ENCODE measurements at regions not wholly inside any gene's neighbourhood (a gene's known extent, or its start where the extent isn't known, plus 50 kb on each side); places are given as distances from the start of the nearest gene placed in this dataset.

DNA sequence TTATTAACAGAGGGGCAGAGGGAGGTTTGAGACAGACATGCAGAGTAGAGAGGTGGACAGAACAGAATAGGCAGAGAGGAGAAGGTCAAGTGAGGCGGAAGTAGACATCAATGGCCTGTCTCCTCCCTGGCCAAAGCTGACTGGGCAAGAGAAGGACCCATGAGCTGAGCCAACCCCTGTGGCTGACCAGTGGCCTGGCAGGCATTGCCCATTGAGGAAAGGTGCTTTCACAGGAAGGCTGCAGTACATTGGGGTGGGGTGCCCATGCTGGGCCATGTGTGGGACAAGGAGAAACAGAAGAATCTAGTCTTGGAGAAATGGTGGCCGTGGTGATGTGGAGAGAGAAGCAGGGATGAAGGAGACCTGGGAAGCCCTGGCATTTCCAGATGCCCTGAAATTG is 76.0 kb downstream of the MYEOV start:
- DNase-seq (ENCODE audit: low spot score): no peak
- Histone ChIP-seq H3K27me3 (replicated peaks; ENCODE audit: insufficient read depth, low read depth, low read length, poor library complexity) (no peaks in the 10 kb centered on the region), H3K36me3 (ENCODE audit: insufficient read depth, low read length, poor library complexity, severe bottlenecking) (peaks cover 81% of the 10 kb centered on the region), H3K9me3 (ENCODE audit: low read depth, low read length, poor library complexity, severe bottlenecking) (peaks cover 9% of the 10 kb centered on the region), H3K27ac (ENCODE audit: low read depth, low read length, poor library complexity, severe bottlenecking) (no peak overlapping the region), H3K4me3 (ENCODE audit: low read depth, low read length, poor library complexity, severe bottlenecking) (no peak overlapping the region), H3K4me1 (ENCODE audit: insufficient read depth, low read length, poor library complexity, severe bottlenecking) (peaks cover 17% of the 10 kb centered on the region)
- BruUV-seq (replicated peaks): no TSS peak
- TF ChIP-seq EZH2 (IDR thresholded peaks at IDR 0.05; ENCODE audit: borderline replicate concordance, low read depth, low read length, poor library complexity, severe bottlenecking): no peak
- TF ChIP-seq, protein P1, sequence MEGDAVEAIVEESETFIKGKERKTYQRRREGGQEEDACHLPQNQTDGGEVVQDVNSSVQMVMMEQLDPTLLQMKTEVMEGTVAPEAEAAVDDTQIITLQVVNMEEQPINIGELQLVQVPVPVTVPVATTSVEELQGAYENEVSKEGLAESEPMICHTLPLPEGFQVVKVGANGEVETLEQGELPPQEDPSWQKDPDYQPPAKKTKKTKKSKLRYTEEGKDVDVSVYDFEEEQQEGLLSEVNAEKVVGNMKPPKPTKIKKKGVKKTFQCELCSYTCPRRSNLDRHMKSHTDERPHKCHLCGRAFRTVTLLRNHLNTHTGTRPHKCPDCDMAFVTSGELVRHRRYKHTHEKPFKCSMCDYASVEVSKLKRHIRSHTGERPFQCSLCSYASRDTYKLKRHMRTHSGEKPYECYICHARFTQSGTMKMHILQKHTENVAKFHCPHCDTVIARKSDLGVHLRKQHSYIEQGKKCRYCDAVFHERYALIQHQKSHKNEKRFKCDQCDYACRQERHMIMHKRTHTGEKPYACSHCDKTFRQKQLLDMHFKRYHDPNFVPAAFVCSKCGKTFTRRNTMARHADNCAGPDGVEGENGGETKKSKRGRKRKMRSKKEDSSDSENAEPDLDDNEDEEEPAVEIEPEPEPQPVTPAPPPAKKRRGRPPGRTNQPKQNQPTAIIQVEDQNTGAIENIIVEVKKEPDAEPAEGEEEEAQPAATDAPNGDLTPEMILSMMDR (conservative IDR thresholded peaks at IDR 0.05; ENCODE audit: low read depth, low read length): no peak
- ChIA-PET POLR2A (ENCODE audit: low non-redundant PET) (no interaction called here), CTCF (no interaction called here)
- intact Hi-C loops (cut with micrococcal nuclease; ENCODE audit: unreplicated experiment): loop anchor here (5.0 kb wide), 1 partner anchor 73 kb away; no protein-coding TSS in a partner anchor

DNA sequence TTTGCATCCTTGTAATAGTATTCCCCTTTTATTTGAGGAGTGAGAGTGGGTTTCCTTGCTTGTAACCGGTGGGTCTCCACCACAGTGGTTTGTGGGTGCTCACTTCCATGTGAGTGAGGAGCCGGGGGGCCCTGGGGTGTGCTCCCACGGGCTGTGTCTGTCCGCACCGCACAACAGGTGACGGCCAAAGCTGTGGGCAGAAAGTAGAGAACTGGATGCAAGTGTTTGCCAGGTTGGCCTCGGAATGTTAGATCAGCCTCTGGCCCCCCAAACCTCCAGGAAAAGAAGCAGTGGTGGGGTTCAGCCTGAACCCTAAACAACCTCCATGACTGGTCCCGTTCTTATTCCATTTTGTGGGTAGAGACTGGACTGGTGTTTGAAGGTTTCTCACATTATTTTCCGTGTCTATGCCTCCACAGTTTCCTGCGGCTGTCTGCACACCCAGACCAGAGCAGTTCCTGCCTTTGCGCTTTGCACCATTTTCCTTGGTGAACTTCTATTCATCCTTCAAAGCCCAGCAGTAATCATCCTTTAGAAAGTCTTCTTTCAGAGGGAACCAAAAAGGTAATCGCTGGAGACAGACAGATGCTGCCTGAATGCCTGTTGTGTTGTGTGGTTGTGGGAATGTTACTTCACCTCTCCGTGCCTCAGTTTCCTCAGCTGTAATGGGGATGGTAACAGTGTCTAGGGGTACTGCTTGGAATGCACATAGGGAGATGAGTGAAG is 77.2 kb downstream of the MYEOV start:
- ChIA-PET CTCF (no interaction called here), POLR2A (ENCODE audit: low non-redundant PET) (no interaction called here)
- H3K36me3 ChIP-seq (ENCODE audit: insufficient read depth, low read length, poor library complexity, severe bottlenecking): peaks cover 93% of the 10 kb centered on the region
- no peak overlapping the region for H3K4me3 ChIP-seq (ENCODE audit: low read depth, low read length, poor library complexity, severe bottlenecking)
- no peak overlapping the region for H3K27ac ChIP-seq (ENCODE audit: low read depth, low read length, poor library complexity, severe bottlenecking)
- H3K4me1 ChIP-seq (ENCODE audit: insufficient read depth, low read length, poor library complexity, severe bottlenecking): peaks cover 19% of the 10 kb centered on the region
- TF ChIP-seq, protein P1 (conservative IDR thresholded peaks at IDR 0.05; ENCODE audit: low read depth, low read length): no peak
- no peak for TF ChIP-seq EZH2 (IDR thresholded peaks at IDR 0.05; ENCODE audit: borderline replicate concordance, low read depth, low read length, poor library complexity, severe bottlenecking)
- BruUV-seq (replicated peaks): no TSS peak
- peaks cover 9% of the 10 kb centered on the region for H3K9me3 ChIP-seq (ENCODE audit: low read depth, low read length, poor library complexity, severe bottlenecking)
- no peak for DNase-seq (ENCODE audit: low spot score)
- intact Hi-C loops (cut with micrococcal nuclease; ENCODE audit: unreplicated experiment): no loop called here
- H3K27me3 ChIP-seq (replicated peaks; ENCODE audit: insufficient read depth, low read depth, low read length, poor library complexity): no peaks in the 10 kb centered on the region

DNA sequence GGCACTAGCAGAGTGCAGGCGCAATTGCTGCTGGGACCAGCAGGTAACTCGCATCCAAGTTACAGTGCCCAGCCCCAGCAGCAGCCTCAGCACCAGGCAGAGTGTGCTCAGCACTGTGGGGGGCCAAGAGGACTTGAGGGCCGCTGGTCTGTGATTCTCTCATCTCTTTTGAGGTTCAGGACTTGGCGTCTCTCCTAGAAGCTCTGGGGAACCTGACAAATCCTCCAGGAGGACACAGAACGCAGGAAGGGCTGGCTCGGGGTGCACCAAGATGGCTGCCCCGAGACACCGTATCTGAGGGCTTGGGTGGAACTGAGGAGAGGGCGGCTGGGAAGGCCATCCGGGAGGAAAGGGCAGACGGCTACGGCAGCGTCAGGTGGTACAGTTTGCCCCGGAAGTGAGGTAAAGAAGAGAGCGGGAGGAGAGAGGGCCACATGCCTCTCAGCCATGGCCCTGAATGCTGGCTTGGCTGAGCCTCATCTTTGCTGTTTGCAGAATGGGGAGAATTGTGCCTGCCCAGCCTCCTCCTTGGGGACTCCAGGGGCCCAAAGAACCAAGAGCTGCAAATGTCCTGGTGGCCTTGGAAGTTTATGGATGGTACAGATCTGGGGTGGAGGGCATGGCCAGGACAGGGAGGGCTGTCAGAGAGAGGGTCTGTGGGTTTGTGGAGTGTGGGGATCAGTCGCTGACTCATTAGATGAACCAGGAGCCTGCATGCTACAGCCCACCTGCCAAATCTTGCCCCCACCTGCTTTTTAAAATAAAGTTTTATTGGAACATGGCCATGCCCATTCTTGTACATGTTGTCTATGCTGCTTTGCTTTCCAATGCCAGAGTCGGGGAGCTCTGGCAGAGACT is 78.0 kb downstream of the MYEOV start:
- intact Hi-C loops (cut with micrococcal nuclease; ENCODE audit: unreplicated experiment): no loop called here
- no peak for DNase-seq (ENCODE audit: low spot score)
- POLR2A ChIA-PET (ENCODE audit: low non-redundant PET): no interaction called here

More for the DNA sequence above, 78.0 kb downstream of the MYEOV start:
- CTCF ChIA-PET: no interaction called here
- peaks cover 9% of the 10 kb centered on the region for H3K9me3 ChIP-seq (ENCODE audit: low read depth, low read length, poor library complexity, severe bottlenecking)
- no peak overlapping the region for H3K27ac ChIP-seq (ENCODE audit: low read depth, low read length, poor library complexity, severe bottlenecking)
- peaks cover 92% of the 10 kb centered on the region for H3K36me3 ChIP-seq (ENCODE audit: insufficient read depth, low read length, poor library complexity, severe bottlenecking)
- TF ChIP-seq, protein P1 (conservative IDR thresholded peaks at IDR 0.05; ENCODE audit: low read depth, low read length): no peak
- no peak for TF ChIP-seq EZH2 (IDR thresholded peaks at IDR 0.05; ENCODE audit: borderline replicate concordance, low read depth, low read length, poor library complexity, severe bottlenecking)
- no TSS peak for BruUV-seq (replicated peaks)
- no peak overlapping the region for H3K4me3 ChIP-seq (ENCODE audit: low read depth, low read length, poor library complexity, severe bottlenecking)
- H3K27me3 ChIP-seq (replicated peaks; ENCODE audit: insufficient read depth, low read depth, low read length, poor library complexity): no peaks in the 10 kb centered on the region
- peaks cover 27% of the 10 kb centered on the region for H3K4me1 ChIP-seq (ENCODE audit: insufficient read depth, low read length, poor library complexity, severe bottlenecking)
